ENCODE measurements at regions not wholly inside any gene's neighbourhood (a gene's known extent, or its start where the extent isn't known, plus 50 kb on each side); places are given as distances from the start of the nearest gene placed in this dataset.

DNA sequence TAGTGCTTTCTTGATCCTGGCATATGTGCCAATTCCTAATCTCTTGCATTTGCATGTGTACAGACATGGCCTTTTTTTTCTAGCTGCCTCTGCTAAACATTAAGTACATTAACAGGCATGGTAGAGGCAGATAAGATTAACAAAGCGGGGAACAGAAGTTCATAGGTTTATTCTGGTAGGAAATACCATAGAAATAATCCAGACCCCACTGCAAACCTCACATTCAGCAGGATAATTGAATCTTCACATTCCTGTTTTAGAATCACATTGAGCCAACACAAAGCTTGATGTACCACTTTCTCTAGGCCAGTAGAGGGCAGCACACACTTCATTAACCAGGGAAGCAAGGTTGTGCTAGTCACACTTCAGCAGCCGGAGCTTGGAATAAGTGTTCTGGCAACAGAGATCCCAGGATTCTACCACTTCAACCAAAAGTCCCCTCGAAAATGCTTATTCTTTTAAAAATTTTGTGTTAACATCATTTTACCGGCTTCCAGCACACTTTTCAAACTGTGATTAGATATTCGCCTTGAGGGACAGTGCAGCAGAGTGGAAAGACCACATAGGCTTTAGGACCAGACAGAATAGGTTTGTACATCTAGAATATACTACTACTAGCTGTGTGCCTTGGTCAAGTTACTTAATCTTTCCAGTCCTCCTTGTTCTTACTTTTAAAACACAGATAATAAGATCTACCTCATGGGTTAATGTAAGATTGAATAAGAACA is 420.2 kb upstream of the CHST9 start:
- H4K91ac ChIP-seq (ENCODE audit: low read depth, low read length, poor library complexity) = no peak overlapping the region
- H2BK15ac ChIP-seq (ENCODE audit: low read length) = no peak overlapping the region
- peaks cover 1% of the 10 kb centered on the region for H3K79me1 ChIP-seq (ENCODE audit: low read depth, low read length)
- H4K8ac ChIP-seq (ENCODE audit: low read depth, low read length) = no peak overlapping the region
- DNase-seq (ENCODE audit: low spot score) = peak; percentile 85
- H2BK5ac ChIP-seq (ENCODE audit: low read length) = no peak overlapping the region
- H3K9me3 ChIP-seq (replicated peaks in 1 of 2; ENCODE audit: control insufficient read depth in 2 of 2, insufficient read depth in 1 of 2, low read depth in 1 of 2, low read length in 2 of 2) = peaks cover 0 to 3% of the 10 kb centered on the region in 2 donors
- no peak overlapping the region for H3K4me3 ChIP-seq (ENCODE audit: low read length in 2 of 2)
- H3K9ac ChIP-seq (ENCODE audit: low read depth, low read length, poor library complexity) = no peak overlapping the region
- no peaks in the 10 kb centered on the region for H3K27me3 ChIP-seq (ENCODE audit: control insufficient read depth in 3 of 3, insufficient read depth in 3 of 3, low read depth in 1 of 3, low read length in 3 of 3)
- H3K36me3 ChIP-seq (replicated peaks in 1 of 2; ENCODE audit: control insufficient read depth in 2 of 2, insufficient read depth in 2 of 2, low read length in 2 of 2) = no peaks in the 10 kb centered on the region
- H3K23ac ChIP-seq (ENCODE audit: low read depth, low read length, poor library complexity) = no peak overlapping the region
- H3K4ac ChIP-seq (ENCODE audit: low read length) = no peak overlapping the region
- H2BK12ac ChIP-seq (ENCODE audit: low read length) = no peak overlapping the region
- no peak overlapping the region for H2AK5ac ChIP-seq (ENCODE audit: low read depth, low read length)
- H3K27ac ChIP-seq (replicated peaks; ENCODE audit: low read length) = no peak overlapping the region
- H3K14ac ChIP-seq (ENCODE audit: low read length) = no peak overlapping the region
- H2BK120ac ChIP-seq (ENCODE audit: low read depth, low read length) = no peak overlapping the region
- H3K4me1 ChIP-seq (ENCODE audit: control insufficient read depth in 2 of 2, insufficient read depth in 1 of 2, low read depth in 1 of 2, low read length in 2 of 2) = peaks cover 0 to 3% of the 10 kb centered on the region in 2 donors
- H2AFZ ChIP-seq (ENCODE audit: low read length) = peak overlapping the region; percentile 2
- no CpG with 5 or more reads among the region's 5 CpGs for WGBS, 2 donors (ENCODE audit: extremely low coverage in 2 of 2, insufficient read length in 2 of 2, insufficient replicate concordance in 1 of 2)
- H3K18ac ChIP-seq (ENCODE audit: low read length) = no peak overlapping the region
- H3K4me2 ChIP-seq (ENCODE audit: insufficient read depth, low read length, poor library complexity, severe bottlenecking) = no peak overlapping the region

- Histone ChIP-seq H3K9me3 (replicated peaks in 1 of 2; ENCODE audit: control insufficient read depth in 2 of 2, insufficient read depth in 1 of 2, low read depth in 1 of 2, low read length in 2 of 2) (peaks cover 0 to 3% of the 10 kb centered on the region in 2 donors), H3K4me1 (ENCODE audit: control insufficient read depth in 2 of 2, insufficient read depth in 1 of 2, low read depth in 1 of 2, low read length in 2 of 2) (peaks cover 0 to 3% of the 10 kb centered on the region in 2 donors), H2AK5ac (ENCODE audit: low read depth, low read length) (no peak overlapping the region), H2BK15ac (ENCODE audit: low read length) (no peak overlapping the region), H3K4me3 (ENCODE audit: low read length in 2 of 2) (no peak overlapping the region), H3K9ac (ENCODE audit: low read depth, low read length, poor library complexity) (no peak overlapping the region), H3K23ac (ENCODE audit: low read depth, low read length, poor library complexity) (no peak overlapping the region), H3K4me2 (ENCODE audit: insufficient read depth, low read length, poor library complexity, severe bottlenecking) (no peak overlapping the region), H3K27ac (replicated peaks; ENCODE audit: low read length) (no peak overlapping the region), H3K14ac (ENCODE audit: low read length) (no peak overlapping the region), H3K27me3 (ENCODE audit: control insufficient read depth in 3 of 3, insufficient read depth in 3 of 3, low read depth in 1 of 3, low read length in 3 of 3) (no peaks in the 10 kb centered on the region), H2AFZ (ENCODE audit: low read length) (no peak overlapping the region), H2BK12ac (ENCODE audit: low read length) (no peak overlapping the region), H3K4ac (ENCODE audit: low read length) (no peak overlapping the region), H3K36me3 (replicated peaks in 1 of 2; ENCODE audit: control insufficient read depth in 2 of 2, insufficient read depth in 2 of 2, low read length in 2 of 2) (no peaks in the 10 kb centered on the region), H4K8ac (ENCODE audit: low read depth, low read length) (no peak overlapping the region), H3K79me1 (ENCODE audit: low read depth, low read length) (peaks cover 1% of the 10 kb centered on the region), H3K18ac (ENCODE audit: low read length) (no peak overlapping the region), H4K91ac (ENCODE audit: low read depth, low read length, poor library complexity) (no peak overlapping the region), H2BK120ac (ENCODE audit: low read depth, low read length) (no peak overlapping the region), H2BK5ac (ENCODE audit: low read length) (no peak overlapping the region)
- WGBS, 2 donors (ENCODE audit: extremely low coverage in 2 of 2, insufficient read length in 2 of 2, insufficient replicate concordance in 1 of 2) = no CpG with 5 or more reads among the region's 4 CpGs
- no peak for DNase-seq (ENCODE audit: low spot score)
Measured at GRCh38 chr18:27604583-27604982, 419.5 kb upstream of the CHST9 start.

DNA sequence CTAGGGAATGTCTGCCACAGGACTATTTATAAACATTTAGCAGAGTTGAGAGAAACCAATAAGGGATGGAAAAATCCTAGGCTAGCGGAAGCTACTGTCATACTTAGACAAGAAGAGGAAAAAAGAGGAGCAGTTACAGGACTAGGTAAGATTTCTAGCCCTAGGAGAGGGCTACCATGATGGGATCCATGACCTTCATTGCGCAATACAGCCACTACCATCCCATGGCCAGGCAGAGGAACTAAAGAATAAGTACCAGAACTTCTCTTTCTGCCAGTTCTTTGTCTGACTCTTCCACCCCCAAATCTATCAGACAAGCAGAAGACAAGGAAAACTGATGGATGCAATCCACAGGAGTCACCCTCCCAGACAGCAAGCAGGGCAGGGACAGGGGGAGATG is 417.0 kb upstream of the CHST9 start:
- H4K91ac ChIP-seq (ENCODE audit: low read depth, low read length, poor library complexity) = no peak overlapping the region
- H2BK5ac ChIP-seq (ENCODE audit: low read length) = no peak overlapping the region
- no peaks in the 10 kb centered on the region for H3K27me3 ChIP-seq (ENCODE audit: control insufficient read depth in 3 of 3, insufficient read depth in 3 of 3, low read depth in 1 of 3, low read length in 3 of 3)
- H3K9ac ChIP-seq (ENCODE audit: low read depth, low read length, poor library complexity) = no peak overlapping the region
- H2BK15ac ChIP-seq (ENCODE audit: low read length) = no peak overlapping the region
- peaks cover 0 to 3% of the 10 kb centered on the region in 2 donors for H3K9me3 ChIP-seq (replicated peaks in 1 of 2; ENCODE audit: control insufficient read depth in 2 of 2, insufficient read depth in 1 of 2, low read depth in 1 of 2, low read length in 2 of 2)
- DNase-seq (ENCODE audit: low spot score) = no peak
- no peak overlapping the region for H2BK120ac ChIP-seq (ENCODE audit: low read depth, low read length)
- WGBS, 2 donors (ENCODE audit: extremely low coverage in 2 of 2, insufficient read length in 2 of 2, insufficient replicate concordance in 1 of 2) = no CpG with 5 or more reads among the region's 2 CpGs
- peaks cover 0 to 3% of the 10 kb centered on the region in 2 donors for H3K4me1 ChIP-seq (ENCODE audit: control insufficient read depth in 2 of 2, insufficient read depth in 1 of 2, low read depth in 1 of 2, low read length in 2 of 2)
- H3K36me3 ChIP-seq (replicated peaks in 1 of 2; ENCODE audit: control insufficient read depth in 2 of 2, insufficient read depth in 2 of 2, low read length in 2 of 2) = no peaks in the 10 kb centered on the region
- no peak overlapping the region for H2BK12ac ChIP-seq (ENCODE audit: low read length)
- no peak overlapping the region for H3K18ac ChIP-seq (ENCODE audit: low read length)
- H2AFZ ChIP-seq (ENCODE audit: low read length) = no peak overlapping the region
- peaks cover 1% of the 10 kb centered on the region for H3K79me1 ChIP-seq (ENCODE audit: low read depth, low read length)
- H3K23ac ChIP-seq (ENCODE audit: low read depth, low read length, poor library complexity) = no peak overlapping the region
- no peak overlapping the region for H3K14ac ChIP-seq (ENCODE audit: low read length)
- no peak overlapping the region for H3K27ac ChIP-seq (replicated peaks; ENCODE audit: low read length)
- no peak overlapping the region for H2AK5ac ChIP-seq (ENCODE audit: low read depth, low read length)
- no peak overlapping the region for H3K4me2 ChIP-seq (ENCODE audit: insufficient read depth, low read length, poor library complexity, severe bottlenecking)
- no peak overlapping the region for H3K4me3 ChIP-seq (ENCODE audit: low read length in 2 of 2)
- no peak overlapping the region for H4K8ac ChIP-seq (ENCODE audit: low read depth, low read length)
- H3K4ac ChIP-seq (ENCODE audit: low read length) = no peak overlapping the region

GRCh38 chr18:27600245-27600644 is 415.1 kb upstream of the CHST9 start:
- Histone ChIP-seq H3K23ac (ENCODE audit: low read depth, low read length, poor library complexity) (no peak overlapping the region), H2AFZ (ENCODE audit: low read length) (no peak overlapping the region), H2BK120ac (ENCODE audit: low read depth, low read length) (no peak overlapping the region), H3K27ac (replicated peaks; ENCODE audit: low read length) (no peak overlapping the region), H3K4ac (ENCODE audit: low read length) (no peak overlapping the region), H3K9ac (ENCODE audit: low read depth, low read length, poor library complexity) (no peak overlapping the region), H3K27me3 (ENCODE audit: control insufficient read depth in 3 of 3, insufficient read depth in 3 of 3, low read depth in 1 of 3, low read length in 3 of 3) (no peaks in the 10 kb centered on the region), H2BK15ac (ENCODE audit: low read length) (no peak overlapping the region), H3K79me1 (ENCODE audit: low read depth, low read length) (peaks cover 1% of the 10 kb centered on the region), H4K8ac (ENCODE audit: low read depth, low read length) (no peak overlapping the region), H2BK12ac (ENCODE audit: low read length) (no peak overlapping the region), H3K36me3 (replicated peaks in 1 of 2; ENCODE audit: control insufficient read depth in 2 of 2, insufficient read depth in 2 of 2, low read length in 2 of 2) (no peaks in the 10 kb centered on the region), H3K4me1 (ENCODE audit: control insufficient read depth in 2 of 2, insufficient read depth in 1 of 2, low read depth in 1 of 2, low read length in 2 of 2) (peaks cover under 1 to 2% of the 10 kb centered on the region in 2 donors), H3K4me2 (ENCODE audit: insufficient read depth, low read length, poor library complexity, severe bottlenecking) (no peak overlapping the region), H3K18ac (ENCODE audit: low read length) (no peak overlapping the region), H3K14ac (ENCODE audit: low read length) (no peak overlapping the region), H2BK5ac (ENCODE audit: low read length) (no peak overlapping the region), H4K91ac (ENCODE audit: low read depth, low read length, poor library complexity) (no peak overlapping the region), H3K9me3 (replicated peaks in 1 of 2; ENCODE audit: control insufficient read depth in 2 of 2, insufficient read depth in 1 of 2, low read depth in 1 of 2, low read length in 2 of 2) (no peaks in the 10 kb centered on the region), H3K4me3 (ENCODE audit: low read length in 2 of 2) (no peak overlapping the region), H2AK5ac (ENCODE audit: low read depth, low read length) (no peak overlapping the region)
- DNase-seq (ENCODE audit: low spot score) = no peak

Measured in neuronal stem cell (in vitro differentiated cells).